H1 (cell line): ENCODE measurements at regions not wholly inside any gene's neighbourhood (a gene's known extent, or its start where the extent isn't known, plus 50 kb on each side); places are given as distances from the start of the nearest gene placed in this dataset.

Experiments
- CTCF ChIA-PET: fragments of 300-600 bp; sonication (Branson Sonifier 250); formaldehyde crosslinking; loops from one replicate; lab custom pipeline; 2021; ENCODE audit not compliant: partially characterized antibody; lab: Charles Lee
- POLR2A ChIA-PET: fragments of 300-600 bp; sonication (Branson Sonifier 250); formaldehyde crosslinking; loops from one replicate; lab custom pipeline; 2021; ENCODE audit warnings: inconsistent platforms; ENCODE audit not compliant: partially characterized antibody; lab: Charles Lee
- DNase-seq, 2 experiments: peaks; one replicate each; pipeline versions ENCODE4 v3.0.0 to v3.0.0-alpha.2; 2010 to 2022; ENCODE audit warnings: low spot score in 2 of 2, low read depth in 1 of 2, mixed read lengths in 1 of 2
- FAIRE-seq: peaks from 2 replicates; lab custom pipeline; 2011; peaks lifted over from hg19 to GRCh38; lab: Jason Lieb, UNC
- H2AFZ ChIP-seq: 2 replicates; pipeline ENCODE4 v1.8.1; 2012; ENCODE audit warnings: low read length, inconsistent platforms
- H2AK5ac ChIP-seq: 2 replicates; pipeline ENCODE4 v1.6.1; 2013; ENCODE audit warnings: low read depth, low read length
- H2BK120ac ChIP-seq: replicated peaks from 2 replicates; pipeline ENCODE3; 2013; ENCODE audit warnings: low read depth, low read length, inconsistent platforms
- H2BK12ac ChIP-seq: 2 replicates; pipeline ENCODE4 v1.6.1; 2013; ENCODE audit warnings: low read depth, low read length
- H2BK15ac ChIP-seq: 2 replicates; pipeline ENCODE4 v1.6.1; 2013; ENCODE audit warnings: low read length
- H2BK20ac ChIP-seq: 2 replicates; pipeline ENCODE4 v1.6.1; 2013; ENCODE audit warnings: low read length
- H2BK5ac ChIP-seq: 2 replicates; pipeline ENCODE4 v1.6.1; 2013; ENCODE audit warnings: low read depth, low read length
- H3K14ac ChIP-seq: 2 replicates; pipeline ENCODE4 v1.6.1; 2013; ENCODE audit warnings: inconsistent platforms; ENCODE audit not compliant: insufficient read length
- H3K18ac ChIP-seq: 2 replicates; pipeline ENCODE4 v1.6.1; 2013; ENCODE audit warnings: low read length; ENCODE audit errors: extremely low read depth
- H3K23ac ChIP-seq: 2 replicates; pipeline ENCODE4 v1.6.1; 2013; ENCODE audit warnings: inconsistent platforms; ENCODE audit not compliant: insufficient read length
- H3K23me2 ChIP-seq: 2 replicates; pipeline ENCODE4 v1.6.1; 2013; ENCODE audit warnings: low read depth, low read length
- H3K27ac ChIP-seq: 2 replicates; pipeline ENCODE4 v1.6.1; 2011; ENCODE audit warnings: low read depth, low read length, inconsistent platforms
- H3K27me3 ChIP-seq, 4 experiments: replicated peaks in 1 of 4; 1 replicate in 1 of 4; 2 replicates in 3 of 4; pipeline versions ENCODE4 v1.6.1 to v1.8.1; 2011 to 2013; ENCODE audit warnings: low read length in 3 of 4, mild to moderate bottlenecking in 3 of 4, inconsistent platforms in 2 of 4, mixed read lengths in 2 of 4, moderate library complexity in 1 of 4; ENCODE audit not compliant: control insufficient read depth in 3 of 4, insufficient read depth in 3 of 4; ENCODE audit errors: extremely low read depth in 1 of 4
- H3K36me3 ChIP-seq, 4 experiments: 2 replicates each; pipeline versions ENCODE4 v1.6.1 to v1.8.1; 2011 to 2013; ENCODE audit warnings: mild to moderate bottlenecking in 4 of 4, low read length in 3 of 4, moderate library complexity in 2 of 4, control low read depth in 1 of 4, inconsistent platforms in 1 of 4; ENCODE audit not compliant: insufficient read depth in 4 of 4, control insufficient read depth in 2 of 4
- H3K4ac ChIP-seq: replicated peaks from 2 replicates; pipeline ENCODE3; 2013; ENCODE audit warnings: low read length, low read depth, mixed read lengths, inconsistent platforms; ENCODE audit not compliant: insufficient read length
- H3K4me1 ChIP-seq, 4 experiments: replicated peaks in 1 of 4; 1 replicate in 1 of 4; 2 replicates in 3 of 4; pipeline versions ENCODE4 v1.6.1 to v1.8.1; 2011 to 2013; ENCODE audit warnings: low read length in 3 of 4, inconsistent platforms in 2 of 4, mixed read lengths in 1 of 4; ENCODE audit not compliant: insufficient read depth in 4 of 4, control insufficient read depth in 3 of 4
- H3K4me2 ChIP-seq, 2 experiments: 2 replicates each; pipeline versions ENCODE4 v1.6.1 to v1.8.1; 2011 to 2013; ENCODE audit warnings: low read depth in 2 of 2, low read length in 2 of 2, control low read depth in 1 of 2, inconsistent platforms in 1 of 2, mild to moderate bottlenecking in 1 of 2; ENCODE audit not compliant: insufficient read depth in 1 of 2
- H3K4me3 ChIP-seq, 4 experiments: fragments of 200-600, 300-600 bp in 1 of 4; sonication (generic), shearing (Covaris generic), sonication (Bioruptor Twin) in 1 of 4; 2 replicates each; pipeline versions ENCODE4 v1.5.1 to v1.8.1; 2011 to 2016; ENCODE audit warnings: low read length in 4 of 4, low read depth in 3 of 4, control low read depth in 2 of 4, inconsistent platforms in 2 of 4, mild to moderate bottlenecking in 2 of 4, mixed read lengths in 1 of 4, moderate library complexity in 1 of 4; ENCODE audit not compliant: insufficient read depth in 2 of 4; ENCODE audit errors: extremely low read depth in 1 of 4
- H3K56ac ChIP-seq: replicated peaks from 2 replicates; pipeline ENCODE3; 2013; ENCODE audit warnings: low read depth, mild to moderate bottlenecking, mixed read lengths, low read length, inconsistent platforms; ENCODE audit not compliant: insufficient read length
- H3K79me1 ChIP-seq: 2 replicates; pipeline ENCODE4 v1.6.1; 2013; ENCODE audit warnings: low read depth, low read length, control low read depth
- H3K79me2 ChIP-seq, 2 experiments: 2 replicates each; pipeline versions ENCODE4 v1.6.1 to v1.8.1; 2012 to 2013; ENCODE audit warnings: low read length in 2 of 2, mild to moderate bottlenecking in 2 of 2, inconsistent platforms in 1 of 2; ENCODE audit not compliant: insufficient read depth in 2 of 2, control insufficient read depth in 1 of 2
- H3K9ac ChIP-seq, 4 experiments: replicated peaks in 1 of 4; 1 replicate in 1 of 4; 2 replicates in 3 of 4; pipeline versions ENCODE4 v1.6.1 to v1.8.1; 2011 to 2013; ENCODE audit warnings: low read depth in 3 of 4, low read length in 3 of 4, control low read depth in 2 of 4, mild to moderate bottlenecking in 2 of 4, moderate library complexity in 2 of 4, inconsistent platforms in 1 of 4; ENCODE audit errors: extremely low read depth in 1 of 4
- H3K9me3 ChIP-seq, 2 experiments: 2 replicates each; pipeline versions ENCODE4 v1.6.1 to v1.8.1; 2012 to 2013; ENCODE audit warnings: mild to moderate bottlenecking in 2 of 2, moderate library complexity in 2 of 2, control low read depth in 1 of 2, inconsistent platforms in 1 of 2, low read depth in 1 of 2, low read length in 1 of 2, mixed read lengths in 1 of 2; ENCODE audit not compliant: insufficient read depth in 2 of 2
- H4K20me1 ChIP-seq, 2 experiments: replicated peaks in 1 of 2; 2 replicates each; pipeline versions ENCODE3 to v1.8.1; 2011 to 2013; ENCODE audit warnings: inconsistent platforms in 2 of 2, low read length in 2 of 2, mild to moderate bottlenecking in 1 of 2; ENCODE audit not compliant: insufficient read depth in 2 of 2, control insufficient read depth in 1 of 2
- H4K5ac ChIP-seq: 2 replicates; pipeline ENCODE4 v1.6.1; 2013; ENCODE audit warnings: low read length, low read depth, mixed read lengths, inconsistent platforms; ENCODE audit not compliant: insufficient read length
- H4K8ac ChIP-seq: 2 replicates; pipeline ENCODE4 v1.8.0; 2013; ENCODE audit warnings: mild to moderate bottlenecking, moderate library complexity, low read length, inconsistent platforms; ENCODE audit not compliant: insufficient read depth; ENCODE audit errors: extremely low read depth
- H4K91ac ChIP-seq: replicated peaks from 2 replicates; pipeline ENCODE3; 2013; ENCODE audit warnings: low read length, mixed read lengths, inconsistent platforms; ENCODE audit not compliant: insufficient read length
- BCL11A ChIP-seq, 2 experiments: IDR thresholded peaks; one replicate each; pipeline ENCODE4 v1.6.1; 2011; ENCODE audit warnings: low read depth in 2 of 2, low read length in 2 of 2, mild to moderate bottlenecking in 2 of 2
- CBX5 ChIP-seq: fragments of 300-800, 300-1000 bp; sonication (generic); IDR thresholded peaks from 2 replicates; pipeline ENCODE4 v1.7.1; 2016; ENCODE audit warnings: antibody characterized with exemption, low read length, low read depth
- GTF2F1 ChIP-seq: IDR thresholded peaks from 2 replicates; pipeline ENCODE4 v1.6.1; 2012; ENCODE audit warnings: low read depth, low read length, improper control_type of control experiment, borderline replicate concordance
- HDAC6 ChIP-seq: IDR thresholded peaks from one replicate; pipeline ENCODE4 v1.7.1; 2012; ENCODE audit warnings: low read depth, mild to moderate bottlenecking, inconsistent platforms, low read length, moderate library complexity
- JUND ChIP-seq: IDR thresholded peaks from 2 replicates; pipeline ENCODE4 v1.6.1; 2011; ENCODE audit warnings: mild to moderate bottlenecking, improper control_type of control experiment, low read length
- KDM4A ChIP-seq: IDR thresholded peaks from one replicate; pipeline ENCODE4 v1.7.1; 2012; ENCODE audit warnings: low read depth, mild to moderate bottlenecking, moderate library complexity, low read length, inconsistent platforms; ENCODE audit not compliant: severe bottlenecking
- MAFK ChIP-seq: IDR thresholded peaks from 2 replicates; pipeline ENCODE4 v1.6.1; 2012; ENCODE audit warnings: low read depth, mild to moderate bottlenecking, improper control_type of control experiment, low read length
- SIX5 ChIP-seq: IDR thresholded peaks from 2 replicates; pipeline ENCODE4 v1.6.1; 2011; ENCODE audit warnings: mild to moderate bottlenecking, low read depth, low read length
- SP1 ChIP-seq: IDR thresholded peaks from 2 replicates; pipeline ENCODE4 v1.6.1; 2011; ENCODE audit warnings: low read depth, low read length
- SRF ChIP-seq: IDR thresholded peaks from 2 replicates; pipeline ENCODE4 v1.6.1; 2011; ENCODE audit warnings: mild to moderate bottlenecking, low read depth, low read length, moderate library complexity
- TAF7 ChIP-seq: optimal IDR thresholded peaks from 2 replicates; pipeline ENCODE3; 2011; ENCODE audit warnings: low read depth, mild to moderate bottlenecking, inconsistent platforms, low read length, moderate library complexity, borderline replicate concordance
- TBP ChIP-seq: IDR thresholded peaks from 2 replicates; pipeline ENCODE4 v1.6.1; 2011; ENCODE audit warnings: low read depth, low read length, improper control_type of control experiment
- TEAD4 ChIP-seq: IDR thresholded peaks from 2 replicates; pipeline ENCODE4 v1.6.1; 2012; ENCODE audit warnings: low read depth, low read length, inconsistent platforms, mixed read lengths
- WGBS, 2 experiments: shearing (Covaris generic) in 1 of 2; methylation state at CpG; one replicate each; pipeline versions ENCODE4 v1.1.6 to v1.1.7; 2013 to 2015; ENCODE audit warnings: low lambda C conversion rate in 2 of 2, mixed read lengths in 2 of 2, inconsistent platforms in 1 of 2, low coverage in 1 of 2, missing lambda C conversion rate in 1 of 2; ENCODE audit not compliant: insufficient replicate concordance in 2 of 2, insufficient coverage in 1 of 2, insufficient read length in 1 of 2; ENCODE audit errors: extremely low coverage in 1 of 2, missing lambda C conversion rate in 1 of 2; 5-methylcytosine and 5-hydroxymethylcytosine counted together
- TF ChIP-seq, protein P1 (sequence below): IDR thresholded peaks from 2 replicates; pipeline ENCODE4 v1.6.1; 2012; ENCODE audit warnings: low read length, inconsistent platforms

DNA sequence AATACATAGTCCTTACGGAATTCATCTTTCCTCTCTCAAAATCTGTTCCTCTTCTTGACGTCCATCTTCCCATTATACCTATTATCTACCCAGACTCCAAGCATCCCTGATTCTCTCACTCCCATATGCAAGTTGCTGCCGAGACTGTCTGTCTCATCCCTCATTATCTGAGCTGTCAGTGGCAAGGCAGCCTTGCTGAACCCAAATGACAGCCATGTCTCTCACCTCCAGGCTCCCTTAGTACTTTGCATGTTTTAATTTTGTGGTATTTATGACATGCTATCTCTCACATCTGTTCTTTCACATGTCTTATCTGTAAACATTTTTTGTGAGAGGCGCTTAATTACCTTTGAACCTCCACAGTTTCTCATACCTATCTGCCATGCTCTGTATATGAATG is 54.4 kb upstream of the IFRD1 start:
- H3K9ac ChIP-seq, result no peak overlapping the region
- no peak overlapping the region for H4K91ac ChIP-seq
- H3K9me3 ChIP-seq, result no peaks in the 10 kb centered on the region
- no peak overlapping the region for H4K8ac ChIP-seq
- DNase-seq (no peak), FAIRE-seq (no peak)
- H3K23ac ChIP-seq, result no peak overlapping the region
- H3K79me1 ChIP-seq, result no peaks in the 10 kb centered on the region
- H3K27ac ChIP-seq, result no peak overlapping the region
- WGBS, 2 experiments, result 88 to 100% methylated on average over 1 to 4 of the region's 4 CpGs
- H2BK5ac ChIP-seq, result no peak overlapping the region
- no peak overlapping the region for H2BK120ac ChIP-seq
- H2AK5ac ChIP-seq, result no peak overlapping the region
- H3K4me3 ChIP-seq, result no peak overlapping the region
- H2BK12ac ChIP-seq, result no peak overlapping the region
- H3K27me3 ChIP-seq, result no peaks in the 10 kb centered on the region
- CTCF ChIA-PET, result interaction anchor here (0.8 to 2.1 kb wide), 7 partner anchors 18 to 654 kb away, joined by 3 to 6 read pairs (median 4); no protein-coding TSS in a partner anchor
- H3K4me1 ChIP-seq, result peaks cover 0 to 4% (median 0%) of the 10 kb centered on the region in 4 experiments; a peak in 2 of 7 replicates
- no peak overlapping the region for H4K5ac ChIP-seq
- no peak overlapping the region for H3K4ac ChIP-seq
- no peak overlapping the region for H2BK20ac ChIP-seq
- no peaks in the 10 kb centered on the region for H3K23me2 ChIP-seq
- no peaks in the 10 kb centered on the region for H4K20me1 ChIP-seq
- H3K14ac ChIP-seq, result no peak overlapping the region
- no peak overlapping the region for H3K4me2 ChIP-seq
- no peaks in the 10 kb centered on the region for H3K36me3 ChIP-seq
- POLR2A ChIA-PET, result interaction anchor here (0.6 to 1.1 kb wide), 2 partner anchors 187 to 191 kb away, joined by 3 to 4 read pairs; no protein-coding TSS in a partner anchor
- H3K79me2 ChIP-seq, result no peaks in the 10 kb centered on the region
- no peak overlapping the region for H3K56ac ChIP-seq
- H3K18ac ChIP-seq, result no peak overlapping the region
- H2AFZ ChIP-seq, result no peak overlapping the region
- H2BK15ac ChIP-seq, result no peak overlapping the region
- TF ChIP-seq SIX5 (no peak), HDAC6 (no peak), TAF7 (no peak), GTF2F1 (no peak), BCL11A (IDR thresholded peaks at IDR 0.05; ENCODE audit: low read depth in 2 of 2, low read length in 2 of 2) (no peak), TBP (no peak), TEAD4 (no peak), SRF (no peak), MAFK (no peak), JUND (no peak), KDM4A (no peak), CBX5 (no peak), SP1 (no peak)
- TF ChIP-seq, protein P1, sequence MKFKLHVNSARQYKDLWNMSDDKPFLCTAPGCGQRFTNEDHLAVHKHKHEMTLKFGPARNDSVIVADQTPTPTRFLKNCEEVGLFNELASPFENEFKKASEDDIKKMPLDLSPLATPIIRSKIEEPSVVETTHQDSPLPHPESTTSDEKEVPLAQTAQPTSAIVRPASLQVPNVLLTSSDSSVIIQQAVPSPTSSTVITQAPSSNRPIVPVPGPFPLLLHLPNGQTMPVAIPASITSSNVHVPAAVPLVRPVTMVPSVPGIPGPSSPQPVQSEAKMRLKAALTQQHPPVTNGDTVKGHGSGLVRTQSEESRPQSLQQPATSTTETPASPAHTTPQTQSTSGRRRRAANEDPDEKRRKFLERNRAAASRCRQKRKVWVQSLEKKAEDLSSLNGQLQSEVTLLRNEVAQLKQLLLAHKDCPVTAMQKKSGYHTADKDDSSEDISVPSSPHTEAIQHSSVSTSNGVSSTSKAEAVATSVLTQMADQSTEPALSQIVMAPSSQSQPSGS, result no peak
